ENCODE measurements at regions not wholly inside any gene's neighbourhood (a gene's known extent, or its start where the extent isn't known, plus 50 kb on each side); places are given as distances from the start of the nearest gene placed in this dataset.

DNA sequence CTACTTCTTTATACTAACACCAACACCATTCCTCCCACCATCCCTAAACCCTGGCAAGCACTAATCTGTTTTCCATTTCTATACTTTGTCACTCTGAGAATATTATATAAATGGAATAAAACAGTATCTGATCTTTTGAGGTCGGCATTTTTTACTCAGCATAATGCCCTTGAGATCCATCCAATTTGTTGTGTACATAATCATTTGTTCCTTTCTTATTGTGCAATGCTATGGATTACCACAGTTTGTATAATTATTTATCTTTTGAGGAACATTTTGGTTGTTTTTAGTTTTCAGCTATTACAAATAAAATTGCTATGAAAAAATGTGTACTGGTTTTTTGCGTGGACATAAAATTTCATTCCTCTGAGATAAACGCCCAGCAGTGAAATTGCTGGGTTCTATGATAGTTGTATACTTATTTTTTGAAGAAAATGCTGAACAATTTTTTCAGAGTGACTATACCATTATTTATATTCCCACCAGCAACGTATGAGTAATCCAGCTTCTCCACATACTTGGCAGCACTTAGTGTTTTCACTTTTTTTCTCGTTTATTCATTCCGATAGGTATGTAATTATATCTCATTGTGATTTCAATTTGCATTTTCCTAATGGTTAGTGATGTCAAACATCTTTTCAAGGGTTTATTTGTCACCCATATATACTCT, 154.3 kb upstream of the DCAF8L1 start:
- TF ChIP-seq, protein P1, sequence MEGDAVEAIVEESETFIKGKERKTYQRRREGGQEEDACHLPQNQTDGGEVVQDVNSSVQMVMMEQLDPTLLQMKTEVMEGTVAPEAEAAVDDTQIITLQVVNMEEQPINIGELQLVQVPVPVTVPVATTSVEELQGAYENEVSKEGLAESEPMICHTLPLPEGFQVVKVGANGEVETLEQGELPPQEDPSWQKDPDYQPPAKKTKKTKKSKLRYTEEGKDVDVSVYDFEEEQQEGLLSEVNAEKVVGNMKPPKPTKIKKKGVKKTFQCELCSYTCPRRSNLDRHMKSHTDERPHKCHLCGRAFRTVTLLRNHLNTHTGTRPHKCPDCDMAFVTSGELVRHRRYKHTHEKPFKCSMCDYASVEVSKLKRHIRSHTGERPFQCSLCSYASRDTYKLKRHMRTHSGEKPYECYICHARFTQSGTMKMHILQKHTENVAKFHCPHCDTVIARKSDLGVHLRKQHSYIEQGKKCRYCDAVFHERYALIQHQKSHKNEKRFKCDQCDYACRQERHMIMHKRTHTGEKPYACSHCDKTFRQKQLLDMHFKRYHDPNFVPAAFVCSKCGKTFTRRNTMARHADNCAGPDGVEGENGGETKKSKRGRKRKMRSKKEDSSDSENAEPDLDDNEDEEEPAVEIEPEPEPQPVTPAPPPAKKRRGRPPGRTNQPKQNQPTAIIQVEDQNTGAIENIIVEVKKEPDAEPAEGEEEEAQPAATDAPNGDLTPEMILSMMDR (IDR thresholded peaks at IDR 0.05), result no peak

DNA sequence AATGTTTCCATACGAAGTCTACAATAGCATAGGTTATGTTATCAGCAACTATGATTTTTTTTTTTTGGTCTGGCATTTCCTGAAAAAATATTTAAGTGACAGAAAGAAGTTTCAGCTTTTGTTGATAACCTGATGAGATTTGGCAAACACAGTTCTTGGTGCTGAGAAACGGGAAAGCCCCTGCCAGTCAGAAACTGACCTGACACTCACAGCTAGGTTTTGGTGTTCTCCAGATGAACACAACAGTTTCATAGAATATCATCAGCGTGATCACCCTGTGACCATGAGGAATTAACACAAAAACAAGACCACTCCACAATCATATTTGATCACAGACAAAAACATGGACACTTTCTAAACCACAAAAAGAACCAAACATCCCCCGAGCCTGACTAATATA, 152.5 kb upstream of the DCAF8L1 start:
- TF ChIP-seq, protein P1 (IDR thresholded peaks at IDR 0.05), result no peak

DNA sequence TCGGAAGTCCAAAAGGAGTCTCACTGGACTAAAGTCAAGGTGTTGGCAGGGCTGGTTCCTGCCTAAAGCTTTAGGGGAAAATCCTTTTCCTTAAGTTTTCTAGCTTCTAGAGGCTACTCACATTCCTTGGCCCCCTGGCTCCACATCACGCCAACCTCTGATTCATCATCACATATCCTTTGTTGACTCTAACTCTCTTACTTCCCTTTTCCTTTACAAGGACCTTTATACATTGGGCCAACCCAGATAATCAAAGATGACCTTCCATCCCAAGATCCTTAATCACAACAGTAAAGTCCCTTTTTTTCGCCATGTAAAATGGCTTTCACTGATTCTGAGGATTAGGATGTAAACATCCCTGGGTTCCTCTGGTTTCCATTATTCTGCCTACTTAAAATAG, 146.4 kb upstream of the DCAF8L1 start:
- TF ChIP-seq, protein P1 (IDR thresholded peaks at IDR 0.05), result no peak

DNA sequence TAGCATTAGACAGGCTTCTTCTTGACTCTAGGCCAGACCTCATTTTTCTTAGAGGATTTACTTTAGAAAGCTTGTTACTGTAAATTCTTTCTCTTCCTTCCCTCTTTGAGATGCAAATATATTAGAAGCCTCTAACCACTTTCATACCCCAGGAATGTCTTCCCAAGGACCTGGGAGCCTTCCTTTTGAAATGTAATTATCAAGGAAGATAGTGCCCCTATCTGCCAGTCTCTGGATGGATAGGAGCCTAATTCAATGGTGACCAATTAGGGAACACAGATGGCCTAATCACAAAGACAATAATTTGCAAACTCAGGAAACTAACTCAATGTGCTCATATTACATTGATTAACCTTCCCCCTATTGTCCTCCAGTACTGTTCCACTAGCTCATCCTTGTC, 145.6 kb upstream of the DCAF8L1 start:
- TF ChIP-seq, protein P1 (IDR thresholded peaks at IDR 0.05), result no peak

DNA sequence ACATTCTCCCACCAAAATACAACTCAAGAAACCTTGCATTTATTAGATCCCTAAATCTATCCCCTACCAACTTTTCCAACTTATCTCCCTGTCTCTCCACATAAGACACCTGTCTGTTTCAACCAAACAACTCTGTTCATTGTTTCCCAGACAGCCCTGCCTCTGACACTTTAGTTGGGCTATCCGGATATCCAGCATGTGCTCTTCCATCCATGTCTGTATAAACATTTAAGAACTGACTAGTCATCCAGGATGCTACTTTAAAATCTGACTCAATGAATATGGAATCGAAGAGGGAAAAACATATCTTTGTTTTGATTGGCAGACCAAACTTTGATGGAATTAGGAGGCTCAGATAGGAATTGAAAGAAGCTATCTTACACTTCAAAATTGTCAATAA, 143.2 kb upstream of the DCAF8L1 start:
- TF ChIP-seq, protein P1 (IDR thresholded peaks at IDR 0.05), result no peak

DNA sequence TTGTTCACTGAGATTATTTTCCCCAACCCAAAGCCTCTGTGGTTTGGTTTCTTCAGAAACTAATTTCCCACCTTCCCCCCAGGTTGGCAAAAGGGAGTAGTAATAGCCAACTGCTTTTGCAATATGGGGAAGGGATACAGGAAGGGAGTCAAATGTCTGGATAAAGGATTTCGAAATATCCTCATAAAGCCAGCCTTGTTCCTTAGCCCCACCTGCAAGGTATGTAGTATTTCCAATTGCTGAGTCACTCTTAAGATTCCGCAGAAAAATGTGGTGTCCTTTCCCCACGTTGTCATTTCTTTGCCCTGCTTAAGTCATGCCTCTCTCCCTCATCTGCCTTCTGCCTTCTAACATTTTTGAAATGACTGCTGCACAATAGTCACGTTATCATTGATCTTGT, 138.8 kb upstream of the DCAF8L1 start:
- TF ChIP-seq, protein P1 (IDR thresholded peaks at IDR 0.05), result no peak

DNA sequence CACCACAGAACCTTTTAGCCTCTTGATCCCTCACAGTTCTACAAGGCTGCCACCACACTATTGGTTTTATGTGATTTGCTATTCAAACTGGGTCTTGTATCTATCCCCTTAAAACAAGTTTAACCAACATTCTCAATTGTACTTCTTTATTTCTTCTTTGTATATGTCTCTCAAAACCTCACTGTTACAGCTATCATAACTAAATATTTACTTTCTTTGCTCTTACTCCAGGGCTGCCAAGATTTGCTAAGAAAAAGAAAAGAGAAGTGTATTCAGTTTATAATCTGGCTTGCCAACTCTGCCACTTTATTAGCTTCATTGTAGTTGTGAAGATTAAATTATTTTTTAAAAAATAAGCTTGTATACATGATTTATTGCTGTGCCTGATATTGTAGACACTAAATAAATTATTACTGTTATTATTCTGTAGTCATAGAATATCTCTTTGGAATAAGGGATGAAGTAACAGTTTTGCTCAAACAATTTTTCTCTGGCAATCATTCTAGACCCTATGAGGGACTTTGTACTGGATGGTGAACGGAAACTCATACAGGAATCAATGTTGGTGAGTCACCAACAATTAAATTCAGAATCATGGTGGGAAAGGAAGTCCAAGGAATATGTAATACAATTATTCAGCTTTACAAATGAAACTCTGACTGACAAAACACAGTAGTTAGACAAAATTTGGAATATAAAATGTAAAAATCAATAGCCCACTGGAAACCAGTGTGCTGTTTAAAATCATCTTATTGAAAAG, 127.1 kb upstream of the DCAF8L1 start:
- TF ChIP-seq, protein P1 (IDR thresholded peaks at IDR 0.05), result no peak
